SK-N-SH (cell line): ENCODE measurements at regions not wholly inside any gene's neighbourhood (a gene's known extent, or its start where the extent isn't known, plus 50 kb on each side); places are given as distances from the start of the nearest gene placed in this dataset.

ENCODE experiments used
- GATA2 ChIP-seq: sonication (generic); formaldehyde crosslinking; IDR thresholded peaks from 2 replicates; pipeline ENCODE4 v1.5.0; 2020; ENCODE audit warnings: mild to moderate bottlenecking, missing genetic modification reagents
- POLR2AphosphoS5 ChIP-seq: IDR thresholded peaks from 2 replicates; pipeline ENCODE4 v1.6.1; 2012; ENCODE audit warnings: low read depth, low read length
- RAD21 ChIP-seq: IDR thresholded peaks from 2 replicates; pipeline ENCODE4 v1.6.1; 2012; ENCODE audit warnings: mild to moderate bottlenecking, low read length
- SMC3 ChIP-seq: IDR thresholded peaks from 2 replicates; pipeline ENCODE4 v1.6.1; 2012; ENCODE audit warnings: low read depth, low read length, improper control_type of control experiment
- TF ChIP-seq, protein P1 (sequence below): fragments of 200-600 bp; sonication (generic); IDR thresholded peaks from 2 replicates; pipeline ENCODE4 v1.6.1; 2017; ENCODE audit warnings: antibody characterized with exemption, mild to moderate bottlenecking, moderate library complexity
- TF ChIP-seq, protein P2 (sequence below): IDR thresholded peaks from 2 replicates; pipeline ENCODE4 v1.4.0; 2012; ENCODE audit warnings: low read depth

DNA sequence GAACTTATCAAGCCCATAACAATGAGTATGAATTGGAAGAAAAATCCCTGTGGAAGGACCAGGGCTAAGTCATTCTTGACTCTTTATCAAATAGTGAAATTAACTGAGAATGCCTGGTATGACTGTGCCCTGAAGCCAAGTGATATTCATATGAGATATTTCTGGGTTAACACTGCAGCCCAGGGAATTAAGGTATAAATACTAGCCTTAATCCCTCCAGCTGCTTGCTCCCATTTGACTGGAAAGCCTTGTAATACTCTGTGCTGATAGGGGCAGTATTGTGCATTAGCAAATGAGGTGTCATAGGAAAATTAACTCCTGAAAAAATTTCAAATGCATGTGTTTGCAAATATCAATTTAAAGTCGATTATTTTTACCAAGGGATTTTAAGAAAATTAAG lies 568.8 kb downstream of the LMO4 start:
- TF ChIP-seq, protein P1, sequence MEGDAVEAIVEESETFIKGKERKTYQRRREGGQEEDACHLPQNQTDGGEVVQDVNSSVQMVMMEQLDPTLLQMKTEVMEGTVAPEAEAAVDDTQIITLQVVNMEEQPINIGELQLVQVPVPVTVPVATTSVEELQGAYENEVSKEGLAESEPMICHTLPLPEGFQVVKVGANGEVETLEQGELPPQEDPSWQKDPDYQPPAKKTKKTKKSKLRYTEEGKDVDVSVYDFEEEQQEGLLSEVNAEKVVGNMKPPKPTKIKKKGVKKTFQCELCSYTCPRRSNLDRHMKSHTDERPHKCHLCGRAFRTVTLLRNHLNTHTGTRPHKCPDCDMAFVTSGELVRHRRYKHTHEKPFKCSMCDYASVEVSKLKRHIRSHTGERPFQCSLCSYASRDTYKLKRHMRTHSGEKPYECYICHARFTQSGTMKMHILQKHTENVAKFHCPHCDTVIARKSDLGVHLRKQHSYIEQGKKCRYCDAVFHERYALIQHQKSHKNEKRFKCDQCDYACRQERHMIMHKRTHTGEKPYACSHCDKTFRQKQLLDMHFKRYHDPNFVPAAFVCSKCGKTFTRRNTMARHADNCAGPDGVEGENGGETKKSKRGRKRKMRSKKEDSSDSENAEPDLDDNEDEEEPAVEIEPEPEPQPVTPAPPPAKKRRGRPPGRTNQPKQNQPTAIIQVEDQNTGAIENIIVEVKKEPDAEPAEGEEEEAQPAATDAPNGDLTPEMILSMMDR = no peak
- TF ChIP-seq RAD21 = no peak
- TF ChIP-seq SMC3 = no peak
- no peak for TF ChIP-seq GATA2
- TF ChIP-seq, protein P2, sequence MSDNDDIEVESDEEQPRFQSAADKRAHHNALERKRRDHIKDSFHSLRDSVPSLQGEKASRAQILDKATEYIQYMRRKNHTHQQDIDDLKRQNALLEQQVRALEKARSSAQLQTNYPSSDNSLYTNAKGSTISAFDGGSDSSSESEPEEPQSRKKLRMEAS = no peak
- no peak for TF ChIP-seq POLR2AphosphoS5
